GM10266 (cell line): ENCODE measurements at regions not wholly inside any gene's neighbourhood (a gene's known extent, or its start where the extent isn't known, plus 50 kb on each side); places are given as distances from the start of the nearest gene placed in this dataset.

Experiments used
- DNase-seq: peaks from one replicate; pipeline ENCODE4 v3.0.0; 2012; ENCODE audit errors: extremely low spot score
- TF ChIP-seq, protein P1 (sequence below): IDR thresholded peaks from 2 replicates; pipeline ENCODE4 v1.5.1; 2012; ENCODE audit warnings: mild to moderate bottlenecking, low read depth; ENCODE audit not compliant: control insufficient read depth, insufficient read depth; ENCODE audit errors: missing control alignments

- TF ChIP-seq, protein P1, sequence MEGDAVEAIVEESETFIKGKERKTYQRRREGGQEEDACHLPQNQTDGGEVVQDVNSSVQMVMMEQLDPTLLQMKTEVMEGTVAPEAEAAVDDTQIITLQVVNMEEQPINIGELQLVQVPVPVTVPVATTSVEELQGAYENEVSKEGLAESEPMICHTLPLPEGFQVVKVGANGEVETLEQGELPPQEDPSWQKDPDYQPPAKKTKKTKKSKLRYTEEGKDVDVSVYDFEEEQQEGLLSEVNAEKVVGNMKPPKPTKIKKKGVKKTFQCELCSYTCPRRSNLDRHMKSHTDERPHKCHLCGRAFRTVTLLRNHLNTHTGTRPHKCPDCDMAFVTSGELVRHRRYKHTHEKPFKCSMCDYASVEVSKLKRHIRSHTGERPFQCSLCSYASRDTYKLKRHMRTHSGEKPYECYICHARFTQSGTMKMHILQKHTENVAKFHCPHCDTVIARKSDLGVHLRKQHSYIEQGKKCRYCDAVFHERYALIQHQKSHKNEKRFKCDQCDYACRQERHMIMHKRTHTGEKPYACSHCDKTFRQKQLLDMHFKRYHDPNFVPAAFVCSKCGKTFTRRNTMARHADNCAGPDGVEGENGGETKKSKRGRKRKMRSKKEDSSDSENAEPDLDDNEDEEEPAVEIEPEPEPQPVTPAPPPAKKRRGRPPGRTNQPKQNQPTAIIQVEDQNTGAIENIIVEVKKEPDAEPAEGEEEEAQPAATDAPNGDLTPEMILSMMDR, result no peak
- no peak for DNase-seq
These were observed 111.5 kb upstream of the COL8A1 start for GRCh38 chr3:99526921-99527320.

DNA sequence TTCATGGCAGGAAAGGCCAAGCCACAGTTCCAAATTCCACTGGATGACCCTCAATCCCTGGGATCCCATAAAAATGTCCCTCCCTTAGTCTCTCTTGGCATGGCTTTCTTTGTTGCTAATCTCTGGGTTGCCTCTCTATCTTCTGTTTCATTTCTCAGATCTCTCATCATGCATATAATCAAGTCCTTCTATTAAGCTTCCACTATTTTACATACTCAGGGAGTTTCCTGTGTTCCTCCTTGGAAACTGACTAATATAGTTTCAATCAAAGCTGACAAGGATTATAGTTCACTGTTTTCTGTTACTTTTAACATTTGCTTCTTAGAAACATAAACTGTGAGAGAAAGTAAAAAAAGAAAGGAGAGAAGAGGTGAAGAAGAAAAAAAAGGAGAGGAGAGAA lies 113.8 kb upstream of the COL8A1 start:
- TF ChIP-seq, protein P1, result no peak
- DNase-seq, result no peak

- no peak for DNase-seq
- TF ChIP-seq, protein P1, result no peak
These were observed 114.8 kb upstream of the COL8A1 start for GRCh38 chr3:99523431-99524127.

GRCh38 chr3:99522147-99522546 lies 116.2 kb upstream of the COL8A1 start:
- no peak for DNase-seq
- TF ChIP-seq, protein P1, result no peak

GRCh38 chr3:99521551-99521950 lies 116.8 kb upstream of the COL8A1 start:
- TF ChIP-seq, protein P1, result no peak
- no peak for DNase-seq

DNA sequence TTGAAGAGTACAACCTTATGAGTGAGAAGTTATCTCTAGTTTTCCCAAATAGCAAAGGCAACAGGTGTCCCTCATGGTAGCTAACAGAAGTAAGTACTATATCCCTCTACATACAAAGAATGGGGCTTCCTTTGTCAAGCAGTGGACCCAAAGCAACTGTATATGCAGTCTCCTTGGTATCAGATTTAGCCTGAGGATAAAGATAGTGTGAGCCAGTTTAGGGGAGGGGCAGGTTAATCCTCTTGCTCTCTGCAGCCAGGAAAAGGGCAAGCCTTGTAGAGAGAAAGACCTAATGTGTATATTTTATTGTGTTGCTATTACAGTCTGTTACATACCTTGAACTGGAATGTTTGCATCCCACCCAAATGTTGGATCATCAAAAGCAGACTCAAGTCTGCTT lies 117.9 kb upstream of the COL8A1 start:
- no peak for DNase-seq
- TF ChIP-seq, protein P1, result no peak

DNA sequence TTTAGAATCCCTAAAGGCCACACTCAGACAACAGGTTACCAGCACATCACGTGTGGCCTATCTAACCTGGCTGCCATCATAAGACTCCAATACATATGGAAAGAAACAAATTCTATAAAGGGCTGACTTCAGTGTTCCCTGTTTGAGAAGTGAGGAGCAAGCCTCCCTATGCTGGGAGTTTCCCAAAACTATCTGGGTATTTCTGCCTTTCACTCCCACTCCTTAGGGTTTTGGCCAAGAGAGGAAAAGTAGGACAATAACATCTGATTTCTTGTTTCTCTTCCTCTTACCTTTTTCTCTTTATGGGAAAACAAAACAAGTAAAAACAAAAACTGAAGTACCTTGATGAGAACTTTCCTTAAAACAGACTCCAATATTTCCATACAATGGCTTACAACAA lies 121.5 kb upstream of the COL8A1 start:
- no peak for DNase-seq
- TF ChIP-seq, protein P1, result no peak
